Heart left ventricle (tissue), 13 donors: ENCODE measurements at regions not wholly inside any gene's neighbourhood (a gene's known extent, or its start where the extent isn't known, plus 50 kb on each side); places are given as distances from the start of the nearest gene placed in this dataset.

Experiments
- CTCF ChIP-seq, 12 donors: fragments of 200-600 bp; sonication (generic) in 4 of 12; IDR thresholded peaks; one replicate each; pipeline versions ENCODE4 v1.5.0 to v1.8.0; 2018 to 2022; ENCODE audit warnings: antibody characterized with exemption in 12 of 12, mild to moderate bottlenecking in 5 of 12
- POLR2A ChIP-seq, 2 donors: fragments of 450-650 bp; IDR thresholded peaks; one replicate each; pipeline ENCODE4 v1.6.1; 2017; ENCODE audit warnings: antibody characterized with exemption in 2 of 2, mild to moderate bottlenecking in 2 of 2, moderate library complexity in 2 of 2
- donor health status: ischemic (EF 13 %, LVEDD 7.1; RV severe dilation, severe dysfunction).
- donor health status: DM: no; HTN: yes; CAD: no.
- donor health status: DM: no; HTN: no; CAD: no.
- donor health status: ischemic (EF 25% LVEDD 6.9; RV normal size, moderate dysfunction).
- donor health status: ischemic (EF 25% LVEDD 5.7; RV mildly dilated, moderate dysfunction).
- donor health status: ischemic (EF 35%, LVEDD 5.7; RV mildly dilated, moderate dysfunction).
- donor health status: nonischemic (EF 11% LVEDD 7.7; RV severe dilation, severe dysfunction).
- donor health status: DM: yes; HTN: yes; CAD: no.
- donor health status: PGD.
- donor health status: ischemic (EF 29% LVEDD 5.4; RV normal size, mild dysfunction).
- donor health status: nonischemic (EF 23%, LVEDD 6.1; RV moderate dilation, normal function).

DNA sequence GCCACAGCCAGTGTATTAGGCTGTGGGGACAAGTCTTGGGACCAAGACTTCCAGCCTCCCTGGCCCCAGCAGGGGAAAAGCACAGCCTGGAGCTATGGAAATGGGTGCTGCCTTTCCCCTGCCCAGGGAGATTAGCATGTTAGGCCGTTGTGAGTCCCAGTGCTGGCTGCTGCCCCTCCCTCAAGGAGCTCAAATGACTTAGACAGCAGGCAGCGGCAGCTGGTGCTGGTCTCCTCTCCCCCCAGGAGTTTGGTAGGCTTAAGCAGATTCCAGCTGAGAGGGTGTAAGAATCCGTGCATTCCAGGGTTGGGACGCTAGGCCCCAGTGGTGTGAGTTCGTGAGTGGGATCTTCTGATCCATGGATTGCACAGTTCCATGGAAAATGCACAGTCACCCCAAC, 301.5 kb upstream of the PHF14 start:
- TF ChIP-seq CTCF (IDR thresholded peaks at IDR 0.05) (no peak), POLR2A (IDR thresholded peaks at IDR 0.05) (no peak)
